ENCODE measurements at regions not wholly inside any gene's neighbourhood (a gene's known extent, or its start where the extent isn't known, plus 50 kb on each side); places are given as distances from the start of the nearest gene placed in this dataset.

GRCh38 chr18:22467760-22468553, 50.2 kb upstream of the CTAGE1 start:
- no peak for DNase-seq

- DNase-seq = no peak
Observed at GRCh38 chr18:22468554-22468891, 50.8 kb upstream of the CTAGE1 start.

DNA sequence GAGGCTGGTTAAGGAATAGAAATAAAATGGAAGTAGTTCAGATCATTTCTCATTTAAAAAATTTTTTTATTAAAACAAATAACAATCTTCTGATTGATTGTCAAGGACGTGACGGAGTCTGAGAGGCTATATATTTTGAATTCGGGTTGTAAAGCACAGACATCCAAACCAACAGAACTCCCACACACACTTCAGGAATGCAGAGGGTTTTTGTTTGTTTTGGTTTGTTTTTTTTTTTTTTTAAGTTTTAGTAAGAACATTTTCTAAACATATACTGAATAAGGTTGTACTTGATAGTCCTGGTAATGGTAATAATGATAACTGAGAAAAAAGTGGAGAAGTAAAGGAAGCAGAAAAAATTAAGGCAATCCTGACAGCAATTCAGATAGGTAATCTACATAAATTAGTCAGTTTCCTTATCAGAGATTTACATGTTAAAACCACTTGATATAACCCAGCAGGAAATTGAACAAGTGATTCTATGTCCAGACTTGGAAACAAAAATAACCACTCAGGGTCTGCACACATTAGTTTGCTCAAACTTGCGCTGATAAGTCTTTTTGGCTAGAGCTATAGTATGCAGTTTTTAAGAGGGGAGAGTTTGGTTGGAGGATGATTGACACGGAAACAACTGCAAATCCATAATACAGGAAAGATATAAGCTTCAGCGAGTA, 51.5 kb upstream of the CTAGE1 start:
- DNase-seq = no peak

- no peak for DNase-seq
Observed at GRCh38 chr18:22469926-22470247, 52.2 kb upstream of the CTAGE1 start.

DNA sequence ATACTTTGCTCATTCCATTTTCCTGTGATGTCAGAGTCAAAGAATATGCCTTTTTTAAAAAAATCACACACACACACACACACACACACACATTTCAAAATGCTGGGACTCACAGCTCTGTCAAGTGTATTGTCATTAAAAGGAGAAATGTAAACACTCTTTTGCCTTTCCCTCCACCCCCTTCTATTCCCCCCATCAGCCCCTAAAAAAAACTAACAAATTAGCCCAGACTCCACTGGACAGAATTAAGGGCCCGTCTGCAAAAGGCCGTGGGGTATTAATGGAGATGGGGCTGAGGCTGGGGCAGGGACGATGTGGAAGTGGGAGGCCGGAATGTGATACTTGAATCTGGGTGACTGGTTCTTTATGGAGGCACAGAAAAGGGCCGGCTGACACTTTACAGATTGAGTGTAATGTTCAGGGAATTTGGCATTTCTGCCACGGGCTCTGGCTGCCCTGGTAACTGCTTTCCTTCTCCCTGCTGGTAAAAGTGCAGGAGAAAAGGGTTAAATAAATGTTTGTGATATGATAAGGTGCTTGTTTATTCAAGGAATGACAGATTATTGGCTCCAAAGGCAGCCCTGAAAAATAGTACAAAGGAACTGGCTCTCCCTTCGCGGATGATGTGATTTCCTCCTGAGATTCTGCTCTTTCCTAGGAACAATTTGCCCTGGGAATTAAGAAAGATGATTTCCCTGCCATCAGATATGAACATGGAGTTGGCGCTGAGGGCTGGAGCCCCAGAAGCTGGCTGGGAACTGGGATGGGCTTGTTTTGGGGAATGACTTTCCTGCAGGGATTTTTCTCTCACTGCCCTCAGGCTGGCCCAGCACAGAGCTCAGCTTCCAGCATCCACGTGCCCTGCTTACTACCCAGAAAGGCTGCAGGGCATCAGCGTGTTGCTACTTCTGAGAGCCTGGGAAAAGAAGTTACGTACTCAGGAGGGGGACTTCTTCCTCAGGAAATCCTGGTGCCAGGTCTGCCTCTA, 52.8 kb upstream of the CTAGE1 start:
- no peak for DNase-seq

GRCh38 chr18:22471546-22472131, 53.9 kb upstream of the CTAGE1 start:
- DNase-seq = no peak

- no peak for DNase-seq
Observed at GRCh38 chr18:22473366-22473765, 55.7 kb upstream of the CTAGE1 start.

- DNase-seq = no peak
Observed at GRCh38 chr18:22475426-22476100, 57.8 kb upstream of the CTAGE1 start.

DNA sequence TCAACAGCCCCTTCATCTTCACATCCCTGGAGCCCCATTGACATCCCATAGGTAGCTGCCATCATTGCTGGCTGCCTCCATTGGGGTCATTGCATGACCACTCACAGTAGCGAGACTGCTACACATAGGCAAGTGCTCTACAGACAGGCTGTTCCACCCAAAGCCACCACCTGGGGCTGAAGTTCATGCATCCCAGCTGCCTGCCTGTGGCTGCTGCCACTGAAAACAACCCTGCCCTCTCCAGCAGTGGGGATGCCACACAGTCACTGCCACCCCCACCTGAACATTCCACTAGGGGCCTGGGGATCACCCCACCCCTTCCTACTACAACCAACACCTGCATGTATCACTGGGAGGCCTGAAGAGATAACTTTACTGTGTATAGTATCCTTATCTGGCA, 59.5 kb upstream of the CTAGE1 start:
- DNase-seq = no peak

GRCh38 chr18:22482948-22483347, 65.2 kb upstream of the CTAGE1 start:
- DNase-seq = no peak

DNA sequence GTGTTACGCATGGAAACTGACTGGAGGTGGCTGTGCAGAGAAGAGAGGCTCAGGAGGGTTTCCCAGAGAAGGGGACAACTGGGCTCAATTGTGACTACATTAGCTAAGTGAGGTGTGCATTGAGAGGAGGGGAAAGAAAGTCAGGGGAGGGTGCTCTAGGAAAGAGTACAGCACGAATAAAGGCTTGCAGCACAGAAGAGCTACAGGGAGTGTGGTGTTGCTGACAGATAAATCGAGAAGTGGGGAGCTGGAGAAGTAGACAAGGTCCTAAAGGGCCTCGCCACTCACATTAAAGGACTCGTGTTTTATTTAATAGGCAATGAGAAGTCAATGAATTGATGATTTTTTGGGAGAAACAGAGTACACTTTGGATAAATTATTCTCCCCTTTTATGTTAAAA, 65.7 kb upstream of the CTAGE1 start:
- no peak for DNase-seq

GRCh38 chr18:22484471-22484870, 66.8 kb upstream of the CTAGE1 start:
- no peak for DNase-seq

GRCh38 chr18:22485808-22486244, 68.1 kb upstream of the CTAGE1 start:
- no peak for DNase-seq

DNA sequence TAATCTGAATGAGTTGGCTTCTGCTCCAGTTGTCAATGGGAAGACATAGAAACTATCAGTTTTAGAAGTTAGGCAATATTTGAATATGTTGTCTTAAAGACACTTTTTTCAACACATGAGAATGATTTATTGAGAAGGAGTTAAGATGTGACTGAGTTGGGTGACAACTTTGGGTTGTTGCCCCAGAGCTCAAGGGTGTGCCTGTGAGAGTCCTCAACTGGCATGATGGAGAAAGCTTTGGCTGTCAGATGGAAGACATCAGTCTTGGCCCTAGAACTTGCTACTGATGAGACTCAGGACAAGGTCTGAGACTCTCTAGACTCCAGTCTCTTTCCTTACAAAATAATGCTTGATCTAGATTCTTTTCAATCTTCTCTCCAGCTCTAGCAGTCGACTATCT, 69.0 kb upstream of the CTAGE1 start:
- no peak for DNase-seq

GRCh38 chr18:22488554-22488953, 70.8 kb upstream of the CTAGE1 start:
- no peak for DNase-seq

GRCh38 chr18:22489704-22490103, 72.0 kb upstream of the CTAGE1 start:
- DNase-seq = no peak

DNA sequence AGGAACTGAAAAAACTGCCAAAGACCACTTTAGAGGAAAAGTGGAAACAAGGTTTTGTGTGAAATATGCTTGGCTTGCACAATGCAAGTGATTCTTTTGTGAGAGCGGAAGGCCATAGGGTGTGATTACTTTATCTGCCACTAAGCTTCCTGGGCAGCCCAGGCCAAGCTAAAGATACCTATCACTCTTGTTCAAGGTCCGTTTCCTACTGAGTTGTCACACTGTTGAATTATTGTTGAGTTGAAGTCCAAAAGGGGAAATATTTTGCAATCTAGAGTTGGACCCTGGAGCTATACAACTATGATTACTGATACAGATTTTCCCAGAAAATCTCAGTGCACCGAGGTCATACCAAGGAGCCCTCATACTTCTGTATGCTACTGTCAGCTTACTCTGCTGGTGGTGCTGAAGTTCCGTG, 72.7 kb upstream of the CTAGE1 start:
- no peak for DNase-seq

GRCh38 chr18:22493255-22493654, 75.5 kb upstream of the CTAGE1 start:
- no peak for DNase-seq

DNA sequence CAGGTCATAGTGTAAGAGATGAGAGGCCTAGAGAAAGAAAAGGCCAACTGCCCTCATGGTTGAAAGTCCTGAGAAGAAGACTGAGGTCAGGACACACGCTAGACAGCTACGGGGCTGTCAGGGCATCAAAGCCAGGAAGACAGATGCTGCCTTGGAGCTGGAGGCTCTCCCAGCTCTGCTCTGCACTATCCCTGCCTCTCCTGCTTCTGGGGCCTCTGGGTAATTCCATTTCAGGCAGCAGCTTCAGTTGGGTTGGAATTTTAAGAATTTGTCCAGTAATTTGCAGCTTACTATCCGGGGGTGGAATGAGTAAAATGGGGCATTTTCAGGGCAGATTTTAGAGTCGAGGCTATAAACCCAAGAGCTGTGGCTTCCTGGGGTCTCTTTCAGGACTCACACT, 76.2 kb upstream of the CTAGE1 start:
- no peak for DNase-seq

- DNase-seq = no peak
Observed at GRCh38 chr18:22494771-22495170, 77.1 kb upstream of the CTAGE1 start.

DNA sequence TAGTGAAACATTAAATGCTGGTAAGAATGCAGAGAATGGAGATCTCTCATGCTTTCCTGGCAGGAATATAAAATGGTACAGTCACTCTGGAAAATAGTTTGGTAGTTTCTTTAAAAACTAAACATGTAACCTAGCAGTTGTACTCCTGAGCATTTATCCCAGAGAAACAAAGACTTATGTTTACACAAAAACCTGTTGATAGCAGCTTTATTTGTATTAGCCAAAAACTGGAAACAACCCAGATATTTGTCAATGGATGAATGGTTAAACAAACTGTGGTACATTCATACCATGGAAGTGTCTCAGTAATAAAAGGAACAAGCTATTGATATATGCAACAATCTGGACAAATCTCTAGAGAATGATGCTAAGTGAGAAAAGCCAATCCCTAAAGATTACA, 81.7 kb upstream of the CTAGE1 start:
- no peak for DNase-seq

DNA sequence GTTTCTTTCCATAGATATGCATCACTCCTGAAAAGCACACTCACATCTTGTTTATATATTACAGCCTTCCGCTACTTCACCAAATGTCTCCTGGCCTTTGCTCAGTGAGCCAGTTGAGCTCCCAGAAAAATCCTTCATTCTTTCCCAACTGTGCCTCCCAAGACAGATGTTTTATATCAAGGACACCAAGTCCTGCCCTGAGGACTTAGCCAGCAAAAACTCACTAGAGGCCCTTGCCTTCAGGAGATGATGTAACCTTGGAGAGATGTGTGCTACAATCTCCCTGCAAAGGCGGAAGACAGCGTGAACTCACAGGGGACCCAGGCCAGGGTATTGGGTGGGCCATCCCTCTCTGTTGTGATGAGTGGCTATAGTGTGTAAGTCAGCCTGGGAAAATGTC, 86.1 kb upstream of the CTAGE1 start:
- DNase-seq = no peak
